HUDEP-2 (cell line): ENCODE measurements at regions not wholly inside any gene's neighbourhood (a gene's known extent, or its start where the extent isn't known, plus 50 kb on each side); places are given as distances from the start of the nearest gene placed in this dataset.

Experiments used
- DNase-seq, 76 experiments: peaks; one replicate each; lab custom pipeline; 2025; ENCODE audit not compliant: unreplicated experiment in 76 of 76; lab: John Stamatoyannopoulos, UW

GRCh38 chr16:86444261-86444660 lies 66.1 kb upstream of the FOXF1 start:
- no peak for DNase-seq

- no peak for DNase-seq
Measured at GRCh38 chr16:86444661-86445060, 65.7 kb upstream of the FOXF1 start.

- no peak for DNase-seq
Measured at GRCh38 chr16:86446279-86446678, 64.0 kb upstream of the FOXF1 start.

GRCh38 chr16:86447228-86447627 lies 63.1 kb upstream of the FOXF1 start:
- DNase-seq: no peak

GRCh38 chr16:86448306-86448890 lies 61.9 kb upstream of the FOXF1 start:
- no peak for DNase-seq

- no peak for DNase-seq
Measured at GRCh38 chr16:86449446-86450095, 60.8 kb upstream of the FOXF1 start.

GRCh38 chr16:86450691-86451090 lies 59.6 kb upstream of the FOXF1 start:
- no peak for DNase-seq

GRCh38 chr16:86452451-86452850 lies 57.9 kb upstream of the FOXF1 start:
- DNase-seq: no peak

GRCh38 chr16:86455116-86455515 lies 55.2 kb upstream of the FOXF1 start:
- no peak for DNase-seq

- no peak for DNase-seq
Measured at GRCh38 chr16:86455640-86456039, 54.7 kb upstream of the FOXF1 start.

GRCh38 chr16:86457501-86458148 lies 52.7 kb upstream of the FOXF1 start:
- DNase-seq: no peak

GRCh38 chr16:86458149-86458777 lies 52.1 kb upstream of the FOXF1 start:
- no peak for DNase-seq

GRCh38 chr16:86459266-86459665 lies 51.1 kb upstream of the FOXF1 start:
- no peak for DNase-seq
